HL-60 (cell line): ENCODE measurements at regions not wholly inside any gene's neighbourhood (a gene's known extent, or its start where the extent isn't known, plus 50 kb on each side); places are given as distances from the start of the nearest gene placed in this dataset.

Experiments
- CTCF ChIP-seq: IDR thresholded peaks from one replicate; pipeline ENCODE4 v1.5.1; 2011; ENCODE audit warnings: low read length, control low read depth, inconsistent platforms; ENCODE audit not compliant: insufficient read depth
- POLR2AphosphoS5 ChIP-seq: IDR thresholded peaks from 2 replicates; pipeline ENCODE4 v1.6.1; 2012; ENCODE audit warnings: low read depth

GRCh38 chr15:31237043-31237324, 89.7 kb upstream of the KLF13 start:
- TF ChIP-seq CTCF, result no peak
- TF ChIP-seq POLR2AphosphoS5, result no peak
